ENCODE measurements at regions not wholly inside any gene's neighbourhood (a gene's known extent, or its start where the extent isn't known, plus 50 kb on each side); places are given as distances from the start of the nearest gene placed in this dataset.

GRCh38 chr13:85694992-85695391 is 104.2 kb downstream of the SLITRK6 start:
- no peak for TF ChIP-seq CTCF (IDR thresholded peaks at IDR 0.05)
- ATAC-seq, result no peak
- Histone ChIP-seq H3K27me3 (ENCODE audit: insufficient read depth in 3 of 3, low read length in 2 of 3) (no peaks in the 10 kb centered on the region), H3K36me3 (ENCODE audit: insufficient read depth in 1 of 2, low read depth in 1 of 2) (no peaks in the 10 kb centered on the region), H3K4me3 (no peak overlapping the region), H3K9me3 (peaks cover 6% of the 10 kb centered on the region), H3K27ac (no peak overlapping the region), H3K4me1 (no peaks in the 10 kb centered on the region)
- intact Hi-C loops (cut with DNase I), result no loop called here
- 44 to 50% (median 47%) methylated on average over 4 of the region's 4 CpGs for WGBS, 3 donors
- no peak for DNase-seq

GRCh38 chr13:85693889-85694511 is 105.2 kb downstream of the SLITRK6 start:
- peaks cover 6% of the 10 kb centered on the region for H3K9me3 ChIP-seq

GRCh38 chr13:85690368-85690767 is 108.9 kb downstream of the SLITRK6 start:
- no peaks in the 10 kb centered on the region for H3K9me3 ChIP-seq
- no peaks in the 10 kb centered on the region for H3K27me3 ChIP-seq (ENCODE audit: insufficient read depth in 3 of 3, low read length in 2 of 3)
- H3K4me3 ChIP-seq, result no peak overlapping the region
- H3K4me1 ChIP-seq, result no peaks in the 10 kb centered on the region
- WGBS, 3 donors, result 0 to 46% (median 1%) methylated on average over 1 of the region's 1 CpG
- no peak for TF ChIP-seq CTCF (IDR thresholded peaks at IDR 0.05)
- no peaks in the 10 kb centered on the region for H3K36me3 ChIP-seq (ENCODE audit: insufficient read depth in 1 of 2, low read depth in 1 of 2)
- DNase-seq, result no peak
- intact Hi-C loops (cut with DNase I), result no loop called here
- H3K27ac ChIP-seq, result no peak overlapping the region
- ATAC-seq, result no peak

More at GRCh38 chr13:85693889-85694511, 105.2 kb downstream of the SLITRK6 start:
- Histone ChIP-seq H3K27me3 (ENCODE audit: insufficient read depth in 3 of 3, low read length in 2 of 3) (no peaks in the 10 kb centered on the region), H3K36me3 (ENCODE audit: insufficient read depth in 1 of 2, low read depth in 1 of 2) (no peaks in the 10 kb centered on the region), H3K27ac (no peak overlapping the region), H3K4me1 (no peaks in the 10 kb centered on the region), H3K4me3 (no peak overlapping the region)
- no peak for ATAC-seq
- 66 to 71% (median 66%) methylated on average over 7 of the region's 7 CpGs for WGBS, 3 donors
- TF ChIP-seq CTCF (IDR thresholded peaks at IDR 0.05), result no peak
- intact Hi-C loops (cut with DNase I), result no loop called here
- no peak for DNase-seq

- no peak for ATAC-seq
- Histone ChIP-seq H3K4me3 (no peak overlapping the region), H3K9me3 (no peaks in the 10 kb centered on the region), H3K36me3 (ENCODE audit: insufficient read depth in 1 of 2, low read depth in 1 of 2) (no peaks in the 10 kb centered on the region), H3K27me3 (ENCODE audit: insufficient read depth in 3 of 3, low read length in 2 of 3) (no peaks in the 10 kb centered on the region), H3K4me1 (no peaks in the 10 kb centered on the region), H3K27ac (no peak overlapping the region)
- no peak for TF ChIP-seq CTCF (IDR thresholded peaks at IDR 0.05)
- no peak for DNase-seq
- intact Hi-C loops (cut with DNase I), result no loop called here
- WGBS, 3 donors, result 53 to 66% (median 64%) methylated on average over 1 of the region's 1 CpG
Measured at GRCh38 chr13:85685436-85685835, 113.8 kb downstream of the SLITRK6 start.
